AG09309 (cell line): ENCODE measurements at regions not wholly inside any gene's neighbourhood (a gene's known extent, or its start where the extent isn't known, plus 50 kb on each side); places are given as distances from the start of the nearest gene placed in this dataset.

Experiments
- DNase-seq: peaks from one replicate; pipeline ENCODE4 v3.0.0-alpha.2; 2010; ENCODE audit warnings: low read depth
- H3K4me3 ChIP-seq: 2 replicates; pipeline ENCODE4 v1.5.1; 2011; ENCODE audit warnings: mild to moderate bottlenecking, low read depth, low read length, moderate library complexity; ENCODE audit not compliant: control insufficient read depth
- CTCF ChIP-seq: IDR thresholded peaks from 2 replicates; pipeline ENCODE4 v1.5.1; 2011; ENCODE audit warnings: mild to moderate bottlenecking, low read depth, low read length, inconsistent platforms; ENCODE audit not compliant: insufficient read depth, control insufficient read depth; ENCODE audit errors: missing control alignments

DNA sequence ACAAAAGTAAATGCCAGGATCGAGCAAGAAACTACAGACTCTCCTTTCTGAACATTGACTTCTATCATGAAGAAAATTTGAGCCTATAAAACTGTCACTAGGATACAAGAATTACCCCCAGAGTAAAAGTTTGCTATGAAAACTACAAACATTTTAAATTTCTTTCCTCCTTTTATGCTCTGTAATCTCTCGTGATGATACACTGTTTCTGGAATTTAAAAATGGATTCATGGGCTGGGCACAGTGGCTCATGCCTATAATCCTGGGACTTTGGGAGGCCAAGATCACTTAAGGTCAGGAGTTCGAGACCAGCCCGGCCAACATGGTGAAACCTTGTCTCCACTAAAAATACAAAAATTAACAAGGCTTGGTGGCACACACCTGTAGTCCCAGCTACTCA, 181.3 kb downstream of the ZNF281 start:
- H3K4me3 ChIP-seq = no peak overlapping the region
- DNase-seq = no peak
- TF ChIP-seq CTCF = no peak

- no peak overlapping the region for H3K4me3 ChIP-seq
- TF ChIP-seq CTCF = no peak
- no peak for DNase-seq
These were observed 181.8 kb downstream of the ZNF281 start for GRCh38 chr1:200228081-200228480.
